K562 (cell line): ENCODE measurements at regions not wholly inside any gene's neighbourhood (a gene's known extent, or its start where the extent isn't known, plus 50 kb on each side); places are given as distances from the start of the nearest gene placed in this dataset.

Source experiments
- ATAC-seq: fragments of 200-7000 bp; cut with Tn5 transposase; 3 replicates; pipeline ENCODE4 v1.9.1; 2020; ENCODE audit warnings: moderate library complexity
- BruUV-seq: library from RNA; stranded (reverse); fragments of 400-500 nt; replicated peaks from 2 replicates; lab custom pipeline; 2021; lab: Mats Ljungman, UMichigan
- CTCF ChIA-PET: fragments of 300-600 bp; formaldehyde crosslinking; extraction: SDS; loops from one replicate; lab custom pipeline; 2021; ENCODE audit warnings: low intra/inter-chr PET ratio; lab: Yijun Ruan, JAX
- POLR2A ChIA-PET: fragments of 300-600, 350-650 bp; sonication (Branson Sonifier 250); formaldehyde crosslinking; extraction: SDS; loops from one replicate; lab custom pipeline; 2021; ENCODE audit warnings: antibody characterized with exemption, inconsistent platforms; lab: Yijun Ruan, JAX
- DNase-seq, 4 experiments: peaks; one replicate each; pipeline versions ENCODE4 v3.0.0 to v3.0.0-alpha.2; 2011 to 2018; ENCODE audit warnings: low spot score in 3 of 4, mixed read lengths in 3 of 4; ENCODE audit errors: extremely low read depth in 1 of 4
- FAIRE-seq: peaks from 2 replicates; lab custom pipeline; 2011; peaks lifted over from hg19 to GRCh38; lab: Jason Lieb, UNC
- H2AFZ ChIP-seq: 2 replicates; pipeline ENCODE4 v1.6.0; 2011; ENCODE audit warnings: low read depth, low read length, control low read depth, inconsistent platforms
- H3K27ac ChIP-seq: fragments of 200-600 bp; 3 replicates; pipeline ENCODE4 v1.8.0; 2011; ENCODE audit warnings: low read depth, mild to moderate bottlenecking, control low read depth, inconsistent platforms, low read length, moderate library complexity, mixed read lengths; ENCODE audit errors: extremely low read depth
- H3K27me3 ChIP-seq, 2 experiments: fragments of 300-600 bp in 1 of 2; 2 replicates in 1 of 2; 3 replicates in 1 of 2; pipeline versions ENCODE4 v1.6.0 to v1.8.0; 2011; ENCODE audit warnings: inconsistent platforms in 2 of 2, low read length in 2 of 2, mild to moderate bottlenecking in 1 of 2, mixed read lengths in 1 of 2, moderate library complexity in 1 of 2; ENCODE audit not compliant: control insufficient read depth in 2 of 2, insufficient read depth in 2 of 2
- H3K36me3 ChIP-seq: fragments of 300-600 bp; 3 replicates; pipeline ENCODE4 v1.8.0; 2011; ENCODE audit warnings: mild to moderate bottlenecking, low read length, inconsistent platforms; ENCODE audit not compliant: control insufficient read depth, insufficient read depth
- H3K4me1 ChIP-seq, 2 experiments: fragments of 200-600 bp in 1 of 2; replicated peaks in 1 of 2; 2 replicates in 1 of 2; 3 replicates in 1 of 2; pipeline versions ENCODE4 v1.5.1 to v1.8.0; 2011; ENCODE audit warnings: inconsistent platforms in 2 of 2, low read length in 2 of 2, mild to moderate bottlenecking in 1 of 2, mixed read lengths in 1 of 2, moderate library complexity in 1 of 2; ENCODE audit not compliant: control insufficient read depth in 2 of 2, insufficient read depth in 2 of 2
- H3K4me2 ChIP-seq: 2 replicates; pipeline ENCODE4 v1.6.1; 2011; ENCODE audit warnings: low read length, control low read depth, inconsistent platforms, mixed read lengths; ENCODE audit not compliant: insufficient read depth
- H3K4me3 ChIP-seq: fragments of 200-600 bp; sonication (generic), shearing (Covaris generic); 2 replicates; pipeline ENCODE4 v1.5.1; 2016; ENCODE audit warnings: control low read depth, inconsistent platforms
- H3K79me2 ChIP-seq: fragments of 200-600 bp; 3 replicates; pipeline ENCODE4 v1.8.0; 2011; ENCODE audit warnings: low read length, inconsistent platforms; ENCODE audit not compliant: control insufficient read depth, insufficient read depth
- H3K9ac ChIP-seq, 2 experiments: 2 replicates each; pipeline versions ENCODE4 v1.6.0 to v1.6.1; 2011; ENCODE audit warnings: low read depth in 2 of 2, low read length in 2 of 2, control low read depth in 1 of 2, inconsistent platforms in 1 of 2, mild to moderate bottlenecking in 1 of 2, mixed read lengths in 1 of 2; ENCODE audit not compliant: insufficient read depth in 1 of 2
- H3K9me1 ChIP-seq: one replicate; pipeline ENCODE4 v1.6.0; 2011; ENCODE audit warnings: inconsistent platforms, mild to moderate bottlenecking, low read length, moderate library complexity; ENCODE audit not compliant: control insufficient read depth, insufficient read depth
- H3K9me3 ChIP-seq: replicated peaks from 2 replicates; pipeline ENCODE4 v1.5.1; 2011; ENCODE audit warnings: low read depth, low read length, inconsistent platforms; ENCODE audit not compliant: control insufficient read depth, insufficient read depth
- H4K20me1 ChIP-seq: replicated peaks from 2 replicates; pipeline ENCODE4 v1.6.1; 2011; ENCODE audit warnings: low read length, inconsistent platforms, mixed read lengths; ENCODE audit not compliant: control insufficient read depth, insufficient read depth
- COPS2 ChIP-seq: fragments of 450-650 bp; conservative IDR thresholded peaks from 2 replicates; pipeline ENCODE4 v1.6.1; 2016; ENCODE audit warnings: mild to moderate bottlenecking, moderate library complexity
- HDAC6 ChIP-seq: IDR thresholded peaks from 2 replicates; pipeline ENCODE4 v1.6.1; 2012; ENCODE audit warnings: low read depth, mild to moderate bottlenecking, control low read depth, inconsistent platforms, low read length, moderate library complexity
- ILF3 ChIP-seq: fragments of 450-650 bp; IDR thresholded peaks from 2 replicates; pipeline ENCODE4 v1.6.1; 2018; ENCODE audit warnings: antibody characterized with exemption, mild to moderate bottlenecking, moderate library complexity, borderline replicate concordance
- KLF6 ChIP-seq: fragments of 250-450 bp; sonication (Bioruptor Pico); IDR thresholded peaks from 2 replicates; pipeline ENCODE4 v1.4.0; 2020; ENCODE audit warnings: mild to moderate bottlenecking, moderate library complexity, borderline replicate concordance
- MCM3 ChIP-seq: fragments of 450-650 bp; IDR thresholded peaks from 2 replicates; pipeline ENCODE4 v1.6.1; 2016
- NFATC3 ChIP-seq: fragments of 450-650 bp; IDR thresholded peaks from 2 replicates; pipeline ENCODE4 v1.6.1; 2017; ENCODE audit warnings: mild to moderate bottlenecking
- PHF21A ChIP-seq: fragments of 450-650 bp; IDR thresholded peaks from 2 replicates; pipeline ENCODE4 v1.6.1; 2017; ENCODE audit warnings: low read depth, borderline replicate concordance
- PML ChIP-seq: IDR thresholded peaks from 2 replicates; pipeline ENCODE4 v1.6.1; 2012; ENCODE audit warnings: low read length, inconsistent platforms
- SETDB1 ChIP-seq: IDR thresholded peaks from one replicate; pipeline ENCODE4 v1.6.1; 2012; ENCODE audit warnings: low read length, control low read depth, inconsistent platforms
- U2AF2 ChIP-seq: fragments of 200-400 bp; formaldehyde crosslinking; optimal IDR thresholded peaks from 2 replicates; pipeline ENCODE3; 2017; ENCODE audit warnings: low read depth, mild to moderate bottlenecking, low read length
- ZNF134 ChIP-seq: fragments of 250-450 bp; sonication (Bioruptor Pico); conservative IDR thresholded peaks from 2 replicates; pipeline ENCODE4 v1.4.0; 2020
- WGBS: fragments of 100-300 bp; shearing (Covaris generic); methylation state at CpG from one replicate; pipeline ENCODE4 v1.1.6; 2016; ENCODE audit warnings: low coverage, mixed read lengths; ENCODE audit not compliant: insufficient coverage; ENCODE audit errors: missing lambda C conversion rate; 5-methylcytosine and 5-hydroxymethylcytosine counted together
- in situ Hi-C: fragments of 300-500 bp; cut with MboI; formaldehyde crosslinking; loops from 4 replicates; pipeline ENCODE4 v1.15.0; 2018; ENCODE audit warnings: inconsistent platforms, mixed read lengths
- intact Hi-C: fragments of 100-400 bp; cut with micrococcal nuclease; formaldehyde crosslinking; loops from 2 replicates; pipeline ENCODE4 v1.14.2; 2022
- TF ChIP-seq, protein P1 (sequence below): fragments of 450-650 bp; formaldehyde crosslinking; IDR thresholded peaks from 2 replicates; pipeline ENCODE4 v1.4.0; 2020; ENCODE audit warnings: mild to moderate bottlenecking, moderate library complexity

DNA sequence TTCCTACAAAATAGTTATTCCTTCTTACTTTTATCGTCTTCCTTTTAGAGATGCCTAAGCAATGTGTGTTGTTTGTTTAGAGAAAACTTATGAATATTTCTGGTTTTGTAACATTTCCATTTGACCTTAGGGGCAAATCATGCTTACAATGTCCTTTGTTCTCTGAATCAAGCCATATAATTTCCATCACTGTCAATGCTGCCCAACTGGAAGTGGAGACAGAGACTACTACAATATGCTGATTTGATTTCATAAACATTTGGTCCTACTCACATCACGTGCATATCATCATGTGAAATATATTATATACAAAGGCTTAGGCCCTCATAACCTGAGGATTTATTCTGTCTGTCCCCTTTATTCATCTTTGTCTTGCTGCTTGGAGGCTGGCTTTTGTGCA, 183.2 kb upstream of the CD180 start:
- Histone ChIP-seq H3K9me3 (no peaks in the 10 kb centered on the region), H3K9me1 (no peaks in the 10 kb centered on the region), H3K79me2 (no peaks in the 10 kb centered on the region), H3K4me2 (no peak overlapping the region), H3K9ac (no peak overlapping the region), H4K20me1 (no peaks in the 10 kb centered on the region), H3K36me3 (no peaks in the 10 kb centered on the region), H3K4me3 (no peak overlapping the region), H3K27ac (no peak overlapping the region), H3K4me1 (no peaks in the 10 kb centered on the region), H3K27me3 (no peaks in the 10 kb centered on the region), H2AFZ (no peak overlapping the region)
- in situ Hi-C loops = no loop called here
- CTCF ChIA-PET = no interaction called here
- FAIRE-seq (no peak), ATAC-seq (no peak), DNase-seq (no peak)
- POLR2A ChIA-PET = no interaction called here
- no TSS peak for BruUV-seq
- TF ChIP-seq, protein P1, sequence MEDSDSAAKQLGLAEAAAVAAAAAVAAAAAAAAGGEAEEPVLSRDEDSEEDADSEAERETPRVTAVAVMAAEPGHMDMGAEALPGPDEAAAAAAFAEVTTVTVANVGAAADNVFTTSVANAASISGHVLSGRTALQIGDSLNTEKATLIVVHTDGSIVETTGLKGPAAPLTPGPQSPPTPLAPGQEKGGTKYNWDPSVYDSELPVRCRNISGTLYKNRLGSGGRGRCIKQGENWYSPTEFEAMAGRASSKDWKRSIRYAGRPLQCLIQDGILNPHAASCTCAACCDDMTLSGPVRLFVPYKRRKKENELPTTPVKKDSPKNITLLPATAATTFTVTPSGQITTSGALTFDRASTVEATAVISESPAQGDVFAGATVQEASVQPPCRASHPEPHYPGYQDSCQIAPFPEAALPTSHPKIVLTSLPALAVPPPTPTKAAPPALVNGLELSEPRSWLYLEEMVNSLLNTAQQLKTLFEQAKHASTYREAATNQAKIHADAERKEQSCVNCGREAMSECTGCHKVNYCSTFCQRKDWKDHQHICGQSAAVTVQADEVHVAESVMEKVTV (CRISPR knock-in tag) = no peak
- no peak for TF ChIP-seq NFATC3
- no peak for TF ChIP-seq U2AF2
- TF ChIP-seq KLF6 (CRISPR knock-in tag) = no peak
- TF ChIP-seq ILF3 = no peak
- no peak for TF ChIP-seq MCM3
- no peak for TF ChIP-seq COPS2
- TF ChIP-seq ZNF134 (CRISPR knock-in tag) = no peak
- TF ChIP-seq PHF21A = no peak
- no peak for TF ChIP-seq HDAC6
- TF ChIP-seq SETDB1 = no peak
- TF ChIP-seq PML = no peak
- intact Hi-C loops = no loop called here
- WGBS = 0% methylated on average over 2 of the region's 2 CpGs
